ENCODE measurements at regions not wholly inside any gene's neighbourhood (a gene's known extent, or its start where the extent isn't known, plus 50 kb on each side); places are given as distances from the start of the nearest gene placed in this dataset.
"Not testable (repeated sequence)": the region's sequence is repeated elsewhere in the genome, so short reads cannot be mapped to it uniquely, and the experiment has no call there.

- H3K9ac ChIP-seq (ENCODE audit: low read length), result no peak overlapping the region
- H3K4me1 ChIP-seq (ENCODE audit: low read length), result no peaks in the 10 kb centered on the region
- H3K36me3 ChIP-seq (replicated peaks; ENCODE audit: insufficient read depth, low read length), result no peaks in the 10 kb centered on the region
- no peaks in the 10 kb centered on the region for H3K79me2 ChIP-seq (ENCODE audit: low read length)
- H4K20me1 ChIP-seq (ENCODE audit: insufficient read depth, low read length), result no peaks in the 10 kb centered on the region
- DNase-seq, result no peak
- no peak overlapping the region for H3K4me3 ChIP-seq (ENCODE audit: low read length)
- H2AFZ ChIP-seq (ENCODE audit: low read length), result no peak overlapping the region
- H3K9me3 ChIP-seq (replicated peaks; ENCODE audit: insufficient read depth, low read length), result no peaks in the 10 kb centered on the region
- no peak overlapping the region for H3K27ac ChIP-seq (ENCODE audit: low read length)
- H3K9me2 ChIP-seq (replicated peaks; ENCODE audit: insufficient read depth, low read length), result no peaks in the 10 kb centered on the region
- no peak overlapping the region for H3K4me2 ChIP-seq (ENCODE audit: low read depth, low read length)
- TF ChIP-seq CTCF (IDR thresholded peaks at IDR 0.05; ENCODE audit: low read length), result no peak
- TF ChIP-seq EZH2 (optimal IDR thresholded peaks at IDR 0.05; ENCODE audit: low read depth, low read length), result no peak
- TF ChIP-seq EZH2phosphoT487 (IDR thresholded peaks at IDR 0.05; ENCODE audit: low read length), result no peak
- no peaks in the 10 kb centered on the region for H3K27me3 ChIP-seq (replicated peaks; ENCODE audit: insufficient read depth, low read length)
- H3F3A ChIP-seq (ENCODE audit: insufficient read depth, low read length), result no peaks in the 10 kb centered on the region
These were observed 515.0 kb downstream of the TMEM114 start for GRCh38 chr16:8075271-8075670.

GRCh38 chr16:8070506-8070905, 519.8 kb downstream of the TMEM114 start:
- Histone ChIP-seq H2AFZ (ENCODE audit: low read length) (no peak overlapping the region), H3K9me3 (replicated peaks; ENCODE audit: insufficient read depth, low read length) (no peaks in the 10 kb centered on the region), H3K4me1 (ENCODE audit: low read length) (no peaks in the 10 kb centered on the region), H3K36me3 (replicated peaks; ENCODE audit: insufficient read depth, low read length) (no peaks in the 10 kb centered on the region), H3K4me2 (ENCODE audit: low read depth, low read length) (no peak overlapping the region), H3F3A (ENCODE audit: insufficient read depth, low read length) (no peaks in the 10 kb centered on the region), H3K9me2 (replicated peaks; ENCODE audit: insufficient read depth, low read length) (no peaks in the 10 kb centered on the region), H3K79me2 (ENCODE audit: low read length) (no peaks in the 10 kb centered on the region), H3K4me3 (ENCODE audit: low read length) (no peak overlapping the region), H3K9ac (ENCODE audit: low read length) (no peak overlapping the region), H3K27me3 (replicated peaks; ENCODE audit: insufficient read depth, low read length) (no peaks in the 10 kb centered on the region), H4K20me1 (ENCODE audit: insufficient read depth, low read length) (no peaks in the 10 kb centered on the region), H3K27ac (ENCODE audit: low read length) (no peak overlapping the region)
- no peak for DNase-seq
- TF ChIP-seq EZH2 (optimal IDR thresholded peaks at IDR 0.05; ENCODE audit: low read depth, low read length) (no peak), EZH2phosphoT487 (IDR thresholded peaks at IDR 0.05; ENCODE audit: low read length) (no peak), CTCF (IDR thresholded peaks at IDR 0.05; ENCODE audit: low read length) (no peak)

GRCh38 chr16:8068225-8068624, 522.1 kb downstream of the TMEM114 start:
- H3K4me3 ChIP-seq (ENCODE audit: low read length); H3K79me2 ChIP-seq (ENCODE audit: low read length): not testable (repeated sequence)

GRCh38 chr16:8063159-8063558, 527.2 kb downstream of the TMEM114 start:
- Histone ChIP-seq H3K9me2 (replicated peaks; ENCODE audit: insufficient read depth, low read length) (no peaks in the 10 kb centered on the region), H3K36me3 (replicated peaks; ENCODE audit: insufficient read depth, low read length) (no peaks in the 10 kb centered on the region), H3K4me1 (ENCODE audit: low read length) (no peaks in the 10 kb centered on the region), H3K4me2 (ENCODE audit: low read depth, low read length) (no peak overlapping the region), H4K20me1 (ENCODE audit: insufficient read depth, low read length) (no peaks in the 10 kb centered on the region), H3F3A (ENCODE audit: insufficient read depth, low read length) (no peaks in the 10 kb centered on the region), H3K27me3 (replicated peaks; ENCODE audit: insufficient read depth, low read length) (no peaks in the 10 kb centered on the region), H3K79me2 (ENCODE audit: low read length) (no peaks in the 10 kb centered on the region), H2AFZ (ENCODE audit: low read length) (no peak overlapping the region), H3K9me3 (replicated peaks; ENCODE audit: insufficient read depth, low read length) (no peaks in the 10 kb centered on the region), H3K27ac (ENCODE audit: low read length) (no peak overlapping the region), H3K4me3 (ENCODE audit: low read length) (no peak overlapping the region), H3K9ac (ENCODE audit: low read length) (no peak overlapping the region)
- TF ChIP-seq EZH2 (optimal IDR thresholded peaks at IDR 0.05; ENCODE audit: low read depth, low read length) (no peak), EZH2phosphoT487 (IDR thresholded peaks at IDR 0.05; ENCODE audit: low read length) (no peak), CTCF (IDR thresholded peaks at IDR 0.05; ENCODE audit: low read length) (no peak)
- no peak for DNase-seq

More at GRCh38 chr16:8068225-8068624, 522.1 kb downstream of the TMEM114 start:
- not testable (repeated sequence) for H4K20me1 ChIP-seq (ENCODE audit: insufficient read depth, low read length); H3K9me3 ChIP-seq (replicated peaks; ENCODE audit: insufficient read depth, low read length); H3K4me2 ChIP-seq (ENCODE audit: low read depth, low read length); H3K9me2 ChIP-seq (replicated peaks; ENCODE audit: insufficient read depth, low read length); H3K4me1 ChIP-seq (ENCODE audit: low read length); H3K27me3 ChIP-seq (replicated peaks; ENCODE audit: insufficient read depth, low read length); H3K27ac ChIP-seq (ENCODE audit: low read length); H3K36me3 ChIP-seq (replicated peaks; ENCODE audit: insufficient read depth, low read length); DNase-seq; H2AFZ ChIP-seq (ENCODE audit: low read length); H3K9ac ChIP-seq (ENCODE audit: low read length); H3F3A ChIP-seq (ENCODE audit: insufficient read depth, low read length)

All from MM.1S (cell line).